ENCODE measurements at regions not wholly inside any gene's neighbourhood (a gene's known extent, or its start where the extent isn't known, plus 50 kb on each side); places are given as distances from the start of the nearest gene placed in this dataset.

- in situ Hi-C loops (cut with MboI; ENCODE audit: low sequenced_read_pairs) = no loop called here
- DNase-seq (ENCODE audit: low spot score in 2 of 2) = no peak
These were observed 240.5 kb upstream of the DAAM1 start for GRCh38 chr14:58947814-58948445.

GRCh38 chr14:58950555-58950954 is 237.9 kb upstream of the DAAM1 start:
- H3K36me3 ChIP-seq (replicated peaks) = no peaks in the 10 kb centered on the region
- no peak overlapping the region for H3K4me3 ChIP-seq
- H3K27me3 ChIP-seq (ENCODE audit: low read depth) = no peaks in the 10 kb centered on the region
- in situ Hi-C loops (cut with MboI; ENCODE audit: low sequenced_read_pairs) = no loop called here
- no peak for DNase-seq (ENCODE audit: low spot score in 2 of 2)
- H3K4me1 ChIP-seq = no peaks in the 10 kb centered on the region
- H3K9me3 ChIP-seq = no peaks in the 10 kb centered on the region

More at GRCh38 chr14:58947814-58948445, 240.5 kb upstream of the DAAM1 start:
- Histone ChIP-seq H3K27me3 (ENCODE audit: low read depth) (no peaks in the 10 kb centered on the region), H3K4me1 (no peaks in the 10 kb centered on the region), H3K36me3 (replicated peaks) (no peaks in the 10 kb centered on the region), H3K9me3 (no peaks in the 10 kb centered on the region), H3K4me3 (no peak overlapping the region)

DNA sequence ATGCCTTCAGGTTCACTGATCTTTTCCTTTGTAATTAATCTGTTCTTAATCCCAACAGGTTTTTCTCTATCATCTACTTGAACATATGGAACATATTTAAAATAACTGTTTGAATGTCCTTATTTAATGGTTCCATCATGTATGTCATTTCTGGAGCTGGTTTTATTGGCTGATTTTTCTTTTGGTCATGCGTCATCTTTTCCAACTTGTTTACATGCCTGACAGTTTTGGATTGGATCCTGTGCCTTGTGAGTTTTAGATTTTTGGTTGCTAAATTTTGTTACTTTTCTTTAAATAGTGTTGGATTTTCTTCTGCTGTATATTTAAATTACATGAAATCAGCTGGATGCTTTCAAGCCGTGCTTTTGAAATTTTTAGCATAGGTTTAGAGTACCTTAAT is 237.3 kb upstream of the DAAM1 start:
- in situ Hi-C loops (cut with MboI; ENCODE audit: low sequenced_read_pairs) = no loop called here

GRCh38 chr14:58954052-58954451 is 234.4 kb upstream of the DAAM1 start:
- in situ Hi-C loops (cut with MboI; ENCODE audit: low sequenced_read_pairs) = no loop called here
- Histone ChIP-seq H3K27me3 (ENCODE audit: low read depth) (no peaks in the 10 kb centered on the region), H3K4me3 (no peak overlapping the region), H3K9me3 (no peaks in the 10 kb centered on the region), H3K36me3 (replicated peaks) (no peaks in the 10 kb centered on the region), H3K4me1 (no peaks in the 10 kb centered on the region)
- DNase-seq (ENCODE audit: low spot score in 2 of 2) = no peak

More for the DNA sequence above, 237.3 kb upstream of the DAAM1 start:
- Histone ChIP-seq H3K4me1 (no peaks in the 10 kb centered on the region), H3K36me3 (replicated peaks) (no peaks in the 10 kb centered on the region), H3K9me3 (no peaks in the 10 kb centered on the region), H3K4me3 (no peak overlapping the region), H3K27me3 (ENCODE audit: low read depth) (no peaks in the 10 kb centered on the region)
- no peak for DNase-seq (ENCODE audit: low spot score in 2 of 2)

DNA sequence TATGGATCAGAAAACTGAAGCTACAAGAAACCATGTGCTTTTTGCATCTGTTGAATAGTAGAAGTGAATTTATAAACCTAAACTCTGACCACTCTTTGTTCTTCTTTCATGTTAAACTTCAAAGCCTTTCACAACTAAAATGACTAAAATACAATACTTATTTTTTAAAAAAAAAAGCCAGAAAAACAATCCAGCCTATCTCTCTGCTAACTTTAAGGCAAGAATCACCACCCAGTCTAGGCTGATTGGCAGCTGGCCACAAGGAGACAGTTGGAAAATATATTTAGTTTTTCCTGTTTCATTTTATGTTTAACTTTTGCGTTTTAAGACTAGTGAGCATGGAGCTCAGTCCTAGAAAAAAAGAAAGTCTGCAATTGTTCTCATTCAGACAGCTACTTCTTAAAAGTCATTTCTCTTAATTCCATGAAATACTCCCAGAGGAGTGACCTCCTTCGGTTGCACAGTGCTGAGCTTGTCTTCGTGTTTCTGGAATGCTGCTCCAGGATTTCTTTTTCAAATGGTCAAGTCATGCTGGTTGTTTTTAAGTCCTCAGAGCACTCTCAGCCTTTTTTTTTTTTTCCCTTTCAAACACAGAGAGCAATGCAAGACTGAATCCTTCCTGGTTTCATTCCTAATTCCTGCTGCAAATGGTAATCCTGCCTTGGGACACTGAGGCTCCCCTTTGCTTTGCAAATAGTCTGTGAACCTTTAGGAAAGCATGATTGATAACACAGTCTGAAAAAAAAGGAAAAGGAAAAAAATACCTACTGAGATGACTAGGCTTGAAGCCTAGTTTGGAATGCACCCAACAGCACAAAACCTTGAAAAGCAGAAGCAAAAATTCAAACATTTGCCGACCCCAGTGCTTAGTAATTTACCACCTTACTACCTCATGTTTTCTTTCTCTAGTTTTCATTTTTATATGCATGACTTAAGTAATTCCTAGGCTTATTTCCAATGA is 233.3 kb upstream of the DAAM1 start:
- Histone ChIP-seq H3K9me3 (no peaks in the 10 kb centered on the region), H3K36me3 (replicated peaks) (no peaks in the 10 kb centered on the region), H3K4me1 (no peaks in the 10 kb centered on the region), H3K27me3 (ENCODE audit: low read depth) (no peaks in the 10 kb centered on the region), H3K4me3 (no peak overlapping the region)
- in situ Hi-C loops (cut with MboI; ENCODE audit: low sequenced_read_pairs) = no loop called here
- no peak for DNase-seq (ENCODE audit: low spot score in 2 of 2)

GRCh38 chr14:58961045-58961731 is 227.3 kb upstream of the DAAM1 start:
- Histone ChIP-seq H3K27me3 (ENCODE audit: low read depth) (no peaks in the 10 kb centered on the region), H3K9me3 (no peaks in the 10 kb centered on the region), H3K4me3 (no peak overlapping the region), H3K36me3 (replicated peaks) (no peaks in the 10 kb centered on the region), H3K4me1 (no peaks in the 10 kb centered on the region)
- in situ Hi-C loops (cut with MboI; ENCODE audit: low sequenced_read_pairs) = no loop called here
- DNase-seq (ENCODE audit: low spot score in 2 of 2) = no peak

- no peak for DNase-seq (ENCODE audit: low spot score in 2 of 2)
- Histone ChIP-seq H3K36me3 (replicated peaks) (no peaks in the 10 kb centered on the region), H3K27me3 (ENCODE audit: low read depth) (no peaks in the 10 kb centered on the region), H3K4me1 (no peaks in the 10 kb centered on the region), H3K9me3 (no peaks in the 10 kb centered on the region), H3K4me3 (no peak overlapping the region)
- in situ Hi-C loops (cut with MboI; ENCODE audit: low sequenced_read_pairs) = no loop called here
These were observed 224.4 kb upstream of the DAAM1 start for GRCh38 chr14:58963873-58964597.

DNA sequence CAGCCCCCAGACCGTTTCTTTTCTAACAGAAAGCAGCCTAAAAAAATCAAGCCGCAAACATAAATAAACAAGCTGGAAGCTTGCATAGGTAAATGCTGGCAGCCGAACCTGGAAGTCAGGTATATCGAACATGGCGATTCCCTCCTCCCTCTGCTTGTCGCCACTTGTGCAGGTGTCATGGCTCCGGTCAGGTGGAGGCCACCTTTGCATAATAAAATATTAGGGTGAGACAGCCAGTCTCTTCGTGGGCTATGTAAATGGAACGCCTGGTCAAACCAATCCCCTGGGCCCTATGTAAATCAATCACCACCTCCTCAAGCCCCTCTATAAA is 223.9 kb upstream of the DAAM1 start:
- in situ Hi-C loops (cut with MboI; ENCODE audit: low sequenced_read_pairs) = no loop called here
- no peak for DNase-seq (ENCODE audit: low spot score in 2 of 2)
- Histone ChIP-seq H3K4me3 (no peak overlapping the region), H3K36me3 (replicated peaks) (no peaks in the 10 kb centered on the region), H3K4me1 (no peaks in the 10 kb centered on the region), H3K9me3 (no peaks in the 10 kb centered on the region), H3K27me3 (ENCODE audit: low read depth) (no peaks in the 10 kb centered on the region)

GRCh38 chr14:58965601-58966000 is 222.9 kb upstream of the DAAM1 start:
- Histone ChIP-seq H3K36me3 (replicated peaks) (no peaks in the 10 kb centered on the region), H3K27me3 (ENCODE audit: low read depth) (no peaks in the 10 kb centered on the region), H3K4me3 (no peak overlapping the region), H3K4me1 (no peaks in the 10 kb centered on the region), H3K9me3 (no peaks in the 10 kb centered on the region)
- DNase-seq (ENCODE audit: low spot score in 2 of 2) = no peak
- in situ Hi-C loops (cut with MboI; ENCODE audit: low sequenced_read_pairs) = no loop called here

DNA sequence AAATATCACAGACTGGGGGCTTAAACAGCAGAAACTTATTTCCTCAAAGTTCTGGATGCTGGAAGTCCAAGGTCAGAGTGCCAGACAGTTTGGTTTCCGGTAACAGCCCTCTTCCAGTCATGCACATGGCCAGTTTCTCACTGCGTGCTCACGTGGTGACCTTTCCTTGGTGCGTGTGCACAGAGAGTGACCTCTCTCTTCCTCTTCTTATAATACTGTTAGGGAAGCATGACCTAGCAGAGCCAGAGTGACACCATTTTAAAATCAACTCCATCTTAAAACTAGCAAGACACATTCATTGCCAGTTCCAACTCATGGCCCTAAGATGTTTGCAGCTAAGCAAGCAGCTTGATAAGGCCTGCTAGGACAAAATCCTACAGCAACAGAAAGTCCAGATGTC is 221.5 kb upstream of the DAAM1 start:
- no peaks in the 10 kb centered on the region for H3K27me3 ChIP-seq (ENCODE audit: low read depth)
- H3K9me3 ChIP-seq = no peaks in the 10 kb centered on the region
- H3K4me1 ChIP-seq = no peaks in the 10 kb centered on the region
- in situ Hi-C loops (cut with MboI; ENCODE audit: low sequenced_read_pairs) = no loop called here
- no peaks in the 10 kb centered on the region for H3K36me3 ChIP-seq (replicated peaks)
- no peak overlapping the region for H3K4me3 ChIP-seq
- no peak for DNase-seq (ENCODE audit: low spot score in 2 of 2)

GRCh38 chr14:58969951-58970751 is 218.3 kb upstream of the DAAM1 start:
- no peaks in the 10 kb centered on the region for H3K4me1 ChIP-seq
- H3K27me3 ChIP-seq (ENCODE audit: low read depth) = no peaks in the 10 kb centered on the region; the same call in 1 of the 2 replicates
- H3K9me3 ChIP-seq = no peaks in the 10 kb centered on the region
- H3K4me3 ChIP-seq = no peak overlapping the region
- no peak for DNase-seq (ENCODE audit: low spot score in 2 of 2)
- no peaks in the 10 kb centered on the region for H3K36me3 ChIP-seq (replicated peaks)
- in situ Hi-C loops (cut with MboI; ENCODE audit: low sequenced_read_pairs) = no loop called here

DNA sequence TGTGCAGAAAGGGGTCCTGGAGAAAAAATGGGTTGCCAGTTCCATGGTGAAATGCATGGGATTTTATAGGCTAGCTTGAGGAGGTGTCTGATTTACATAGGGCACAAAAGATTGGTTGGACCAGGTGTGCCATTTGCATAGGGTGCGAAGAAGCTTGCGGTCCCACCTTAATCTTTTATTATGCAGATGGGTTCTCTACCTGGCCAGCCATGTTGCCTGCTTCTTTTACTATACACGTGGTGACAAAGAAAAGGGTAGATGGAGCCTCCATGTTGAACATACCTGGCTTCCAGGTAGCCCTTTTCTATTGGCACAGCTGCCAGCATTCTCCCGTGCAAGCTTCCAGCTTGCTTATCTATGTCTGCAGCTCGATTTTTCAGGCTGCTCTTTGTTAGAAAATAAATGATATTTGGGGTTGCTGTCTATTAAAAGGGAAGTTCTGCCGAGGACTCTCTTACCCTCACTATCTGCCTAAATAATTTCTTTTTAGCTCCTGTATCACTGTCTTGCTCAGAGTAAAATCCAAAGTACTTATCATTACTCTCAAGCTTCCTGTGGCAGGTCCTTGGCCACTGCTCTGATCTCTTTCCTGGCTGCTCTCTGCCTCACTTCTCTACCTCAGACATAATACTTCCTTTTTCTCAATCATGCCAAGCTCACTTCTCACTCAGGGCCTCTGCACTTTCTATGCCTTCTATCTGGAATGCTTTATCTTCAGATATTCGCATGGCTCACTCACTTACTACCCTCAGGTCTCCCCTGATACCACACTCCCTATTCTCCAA is 216.0 kb upstream of the DAAM1 start:
- no peak for DNase-seq (ENCODE audit: low spot score in 2 of 2)
- H3K36me3 ChIP-seq (replicated peaks) = no peaks in the 10 kb centered on the region
- no peaks in the 10 kb centered on the region for H3K9me3 ChIP-seq
- in situ Hi-C loops (cut with MboI; ENCODE audit: low sequenced_read_pairs) = no loop called here
- H3K4me3 ChIP-seq = no peak overlapping the region
- no peaks in the 10 kb centered on the region for H3K4me1 ChIP-seq
- H3K27me3 ChIP-seq (ENCODE audit: low read depth) = no peaks in the 10 kb centered on the region; the same call in 1 of the 2 replicates
